Gastrocnemius medialis (tissue), 4 donors: ENCODE measurements at regions not wholly inside any gene's neighbourhood (a gene's known extent, or its start where the extent isn't known, plus 50 kb on each side); places are given as distances from the start of the nearest gene placed in this dataset.
A peak's percentile ranks its signal among the peaks of the same experiment; 100 is the strongest.

ENCODE experiments used
- ATAC-seq, 2 donors: fragments of 150-250 bp; one replicate each; pipeline ENCODE4 v1.9.1; 2016
- DNase-seq, 2 donors: peaks; one replicate each; pipeline ENCODE4 v3.0.0-alpha.2; 2019
- H3K27ac ChIP-seq, 4 donors: fragments of 200-600 bp; sonication (generic); 1 replicate in 1 of 4; 2 replicates in 3 of 4; pipeline ENCODE4 v1.5.1; 2016 to 2018; ENCODE audit warnings: mild to moderate bottlenecking in 2 of 4, moderate library complexity in 1 of 4
- H3K27me3 ChIP-seq, 3 donors: fragments of 200-600 bp; sonication (generic) in 2 of 3; 1 replicate in 1 of 3; 2 replicates in 2 of 3; pipeline versions ENCODE4 v1.5.1 to v1.6.0; 2016 to 2019; ENCODE audit warnings: mild to moderate bottlenecking in 1 of 3, moderate library complexity in 1 of 3
- H3K36me3 ChIP-seq, 2 donors: fragments of 200-600 bp; sonication (generic) in 1 of 2; one replicate each; pipeline ENCODE4 v1.5.1; 2017 to 2018
- H3K4me1 ChIP-seq, 2 donors: fragments of 200-600 bp; sonication (generic) in 1 of 2; one replicate each; pipeline ENCODE4 v1.5.1; 2016 to 2017; ENCODE audit warnings: mild to moderate bottlenecking in 2 of 2
- H3K4me3 ChIP-seq, 4 donors: fragments of 200-600 bp; sonication (generic) in 3 of 4; 1 replicate in 1 of 4; 2 replicates in 3 of 4; pipeline ENCODE4 v1.5.1; 2016 to 2019; ENCODE audit warnings: mild to moderate bottlenecking in 2 of 4
- H3K9me3 ChIP-seq, 3 donors: fragments of 200-600 bp; sonication (generic) in 2 of 3; 1 replicate in 1 of 3; 2 replicates in 2 of 3; pipeline ENCODE4 v1.5.1; 2016 to 2019
- CTCF ChIP-seq, 5 experiments: fragments of 450-650 bp in 3 of 5; fragments of 200-600 bp in 2 of 5; sonication (generic) in 2 of 5; IDR thresholded peaks in 4 of 5; conservative IDR thresholded peaks in 1 of 5; 1 replicate in 4 of 5; 2 replicates in 1 of 5; pipeline ENCODE4 v1.5.1; 2016 to 2019; ENCODE audit warnings: antibody characterized with exemption in 5 of 5, mild to moderate bottlenecking in 3 of 5, moderate library complexity in 3 of 5
- POLR2A ChIP-seq, 2 donors: fragments of 450-650 bp; IDR thresholded peaks; one replicate each; pipeline ENCODE4 v1.6.1; 2017; ENCODE audit warnings: antibody characterized with exemption in 2 of 2, mild to moderate bottlenecking in 2 of 2, moderate library complexity in 2 of 2
- in situ Hi-C, 4 donors: fragments of 200-750 bp; cut with MboI; loops; one replicate each; pipeline versions ENCODE4 v1.15.0 to v1.8.0; 2017; ENCODE audit warnings: low sequenced_read_pairs in 4 of 4
- intact Hi-C: fragments of 100-400 bp; cut with DNase I; formaldehyde crosslinking; loops from one replicate; pipeline ENCODE4 v1.15.1; 2023; ENCODE audit warnings: low total_unique reads

GRCh38 chr14:61120576-61120975, 139.5 kb downstream of the SLC38A6 start:
- Histone ChIP-seq H3K4me1 (peaks cover 32 to 36% of the 10 kb centered on the region in 2 donors), H3K9me3 (no peaks in the 10 kb centered on the region), H3K4me3 (peak overlapping the region in 3 of 4 donors; percentile 2 to 40 (median 4)), H3K36me3 (no peaks in the 10 kb centered on the region), H3K27ac (peak overlapping the region; percentile 41 to 64 (median 52)), H3K27me3 (no peaks in the 10 kb centered on the region)
- no peak for TF ChIP-seq CTCF (IDR thresholded peaks at IDR 0.05 in 4 of 5, conservative IDR thresholded peaks at IDR 0.05 in 1 of 5)
- no peak for TF ChIP-seq POLR2A (IDR thresholded peaks at IDR 0.05)
- ATAC-seq (no peak), DNase-seq (no peak)
- in situ Hi-C loops = no loop called here
- intact Hi-C loops = loop anchor here (10.0 kb wide), 1 partner anchor 866 kb away; no protein-coding TSS in a partner anchor

- in situ Hi-C loops (loop anchor here in 1 of 4 donors (10.0 kb wide), 1 partner anchor 76 kb away; no protein-coding TSS in a partner anchor), intact Hi-C loops (no loop called here)
- TF ChIP-seq CTCF (IDR thresholded peaks at IDR 0.05 in 4 of 5, conservative IDR thresholded peaks at IDR 0.05 in 1 of 5) = no peak
- DNase-seq (no peak), ATAC-seq (no peak)
- H3K27ac ChIP-seq = no peak overlapping the region
- no peaks in the 10 kb centered on the region for H3K9me3 ChIP-seq
- H3K4me1 ChIP-seq = peaks cover 17 to 21% of the 10 kb centered on the region in 2 donors
- H3K36me3 ChIP-seq = no peaks in the 10 kb centered on the region
- no peaks in the 10 kb centered on the region for H3K27me3 ChIP-seq
- no peak overlapping the region for H3K4me3 ChIP-seq
Measured at GRCh38 chr14:61119006-61119405, 138.0 kb downstream of the SLC38A6 start.

DNA sequence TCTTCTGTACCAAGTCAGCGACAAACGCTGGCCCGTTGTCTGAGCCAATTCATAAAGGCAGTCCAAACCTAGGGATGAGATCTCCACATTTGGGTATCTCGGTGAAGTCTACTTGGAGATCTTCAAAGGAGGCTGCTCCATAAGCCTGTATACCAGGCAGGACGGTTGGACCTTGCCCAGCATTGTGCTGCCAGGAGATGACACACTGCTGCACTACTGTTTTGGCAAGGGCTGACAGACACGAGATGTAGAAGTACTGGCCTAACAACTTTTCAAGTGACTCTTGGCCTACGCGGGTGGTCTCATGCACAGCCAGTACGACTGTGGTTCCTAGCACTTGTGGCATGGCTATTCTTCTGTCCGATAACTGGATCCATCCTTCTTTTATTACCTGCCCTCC, 135.3 kb downstream of the SLC38A6 start:
- DNase-seq (peak; percentile 68 to 83), ATAC-seq (peak; percentile 77 to 94)
- intact Hi-C loops (no loop called here), in situ Hi-C loops (loop anchor here in 1 of 4 donors (10.0 kb wide), 1 partner anchor 78 kb away; no protein-coding TSS in a partner anchor)
- TF ChIP-seq CTCF (IDR thresholded peaks at IDR 0.05 in 4 of 5, conservative IDR thresholded peaks at IDR 0.05 in 1 of 5) (no peak), POLR2A (IDR thresholded peaks at IDR 0.05) (no peak)
- Histone ChIP-seq H3K9me3 (no peaks in the 10 kb centered on the region), H3K4me1 (peaks cover 14 to 21% of the 10 kb centered on the region in 2 donors), H3K36me3 (no peaks in the 10 kb centered on the region), H3K27me3 (no peaks in the 10 kb centered on the region), H3K4me3 (no peak overlapping the region), H3K27ac (peak overlapping the region; percentile 12 to 54 (median 32))

- no peak for DNase-seq
- intact Hi-C loops (no loop called here), in situ Hi-C loops (loop anchor here in 1 of 4 donors (10.0 kb wide), 1 partner anchor 81 kb away; no protein-coding TSS in a partner anchor)
- ATAC-seq = no peak
- H3K9me3 ChIP-seq = no peaks in the 10 kb centered on the region
- no peak overlapping the region for H3K27ac ChIP-seq
- TF ChIP-seq CTCF (IDR thresholded peaks at IDR 0.05 in 4 of 5, conservative IDR thresholded peaks at IDR 0.05 in 1 of 5) = no peak
- no peak for TF ChIP-seq POLR2A (IDR thresholded peaks at IDR 0.05)
- peaks cover 35 to 38% of the 10 kb centered on the region in 2 donors for H3K4me1 ChIP-seq
- no peak overlapping the region for H3K4me3 ChIP-seq
- H3K36me3 ChIP-seq = no peaks in the 10 kb centered on the region
- no peaks in the 10 kb centered on the region for H3K27me3 ChIP-seq
Measured at GRCh38 chr14:61113561-61114225, 132.6 kb downstream of the SLC38A6 start.
